A549 (cell line): ENCODE measurements at regions not wholly inside any gene's neighbourhood (a gene's known extent, or its start where the extent isn't known, plus 50 kb on each side); places are given as distances from the start of the nearest gene placed in this dataset.

ENCODE experiments used
- ESRRA ChIP-seq: fragments of 150-350 bp; IDR thresholded peaks from 2 replicates; pipeline ENCODE4 v1.6.1; 2014; ENCODE audit warnings: mild to moderate bottlenecking, low read length, borderline replicate concordance
- TF ChIP-seq, protein P1 (sequence below): fragments of >200 bp; sonication (Bioruptor Twin); formaldehyde crosslinking; IDR thresholded peaks from 3 replicates; pipeline ENCODE4 v1.5.1; 2016

DNA sequence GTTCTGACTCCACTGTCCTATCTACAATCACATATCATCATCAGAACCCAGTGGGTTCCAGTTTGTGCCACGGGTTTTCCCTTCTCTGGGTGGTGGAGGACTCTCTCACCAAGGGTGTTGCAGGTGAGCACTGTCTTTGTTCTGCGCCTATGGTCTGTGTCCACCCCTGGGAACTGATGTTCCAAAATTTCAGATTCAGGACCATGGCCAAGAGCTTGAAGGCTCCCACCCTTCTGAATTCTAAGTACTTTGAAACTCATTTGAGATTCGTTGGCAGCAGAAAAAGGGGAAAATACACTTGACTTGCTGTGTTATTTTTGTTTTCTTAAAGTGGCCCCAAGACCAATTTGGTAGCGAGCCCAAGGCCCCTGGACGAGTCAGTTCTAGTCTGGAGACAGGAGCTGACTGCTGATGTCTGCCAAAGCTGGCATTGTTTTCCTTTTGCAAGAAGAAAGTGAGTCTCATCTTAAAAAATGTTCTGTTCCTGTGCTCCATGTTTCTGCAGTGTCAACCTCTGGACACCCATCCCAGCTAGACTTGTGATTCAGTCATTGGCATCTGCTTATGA lies 310.9 kb downstream of the HAPSTR1 start:
- TF ChIP-seq, protein P1, sequence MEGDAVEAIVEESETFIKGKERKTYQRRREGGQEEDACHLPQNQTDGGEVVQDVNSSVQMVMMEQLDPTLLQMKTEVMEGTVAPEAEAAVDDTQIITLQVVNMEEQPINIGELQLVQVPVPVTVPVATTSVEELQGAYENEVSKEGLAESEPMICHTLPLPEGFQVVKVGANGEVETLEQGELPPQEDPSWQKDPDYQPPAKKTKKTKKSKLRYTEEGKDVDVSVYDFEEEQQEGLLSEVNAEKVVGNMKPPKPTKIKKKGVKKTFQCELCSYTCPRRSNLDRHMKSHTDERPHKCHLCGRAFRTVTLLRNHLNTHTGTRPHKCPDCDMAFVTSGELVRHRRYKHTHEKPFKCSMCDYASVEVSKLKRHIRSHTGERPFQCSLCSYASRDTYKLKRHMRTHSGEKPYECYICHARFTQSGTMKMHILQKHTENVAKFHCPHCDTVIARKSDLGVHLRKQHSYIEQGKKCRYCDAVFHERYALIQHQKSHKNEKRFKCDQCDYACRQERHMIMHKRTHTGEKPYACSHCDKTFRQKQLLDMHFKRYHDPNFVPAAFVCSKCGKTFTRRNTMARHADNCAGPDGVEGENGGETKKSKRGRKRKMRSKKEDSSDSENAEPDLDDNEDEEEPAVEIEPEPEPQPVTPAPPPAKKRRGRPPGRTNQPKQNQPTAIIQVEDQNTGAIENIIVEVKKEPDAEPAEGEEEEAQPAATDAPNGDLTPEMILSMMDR, result no peak
- no peak for TF ChIP-seq ESRRA
